ENCODE measurements at regions not wholly inside any gene's neighbourhood (a gene's known extent, or its start where the extent isn't known, plus 50 kb on each side); places are given as distances from the start of the nearest gene placed in this dataset.

- DNase-seq (ENCODE audit: low read depth, low spot score) (no peak), FAIRE-seq (no peak), ATAC-seq (no peak)
- SMC1A ChIA-PET (ENCODE audit: uncharacterized antibody, unreplicated experiment), result no interaction called here
- Histone ChIP-seq H2AFZ (ENCODE audit: control insufficient read depth, low read depth, low read length) (no peak overlapping the region), H3K4me3 (no peak overlapping the region), H3K36me3 (ENCODE audit: control insufficient read depth in 2 of 2, insufficient read depth in 2 of 2, low read length in 1 of 2) (no peaks in the 10 kb centered on the region), H3K9ac (ENCODE audit: control insufficient read depth, insufficient read depth, low read length) (no peak overlapping the region), H4K20me1 (ENCODE audit: control insufficient read depth, insufficient read depth) (no peaks in the 10 kb centered on the region), H3K79me2 (ENCODE audit: control insufficient read depth, insufficient read depth, low read length) (no peaks in the 10 kb centered on the region), H3K4me1 (ENCODE audit: control insufficient read depth, insufficient read depth, low read length) (no peaks in the 10 kb centered on the region), H3K27ac (ENCODE audit: control insufficient read depth, insufficient read depth) (no peak overlapping the region), H3K4me2 (ENCODE audit: control insufficient read depth, insufficient read depth) (no peak overlapping the region), H3K27me3 (replicated peaks in 1 of 2; ENCODE audit: control insufficient read depth in 2 of 2, insufficient read depth in 2 of 2, low read length in 1 of 2) (no peaks in the 10 kb centered on the region), H3K9me3 (replicated peaks; ENCODE audit: control insufficient read depth, insufficient read depth, low read length) (no peaks in the 10 kb centered on the region)
- in situ Hi-C loops (cut with MboI), result no loop called here
- RAD21 ChIA-PET (ENCODE audit: unreplicated experiment), result no interaction called here
- CTCF ChIA-PET, result no interaction called here
- POLR2A ChIA-PET, result no interaction called here
- BruUV-seq (replicated peaks), result no TSS peak
- intact Hi-C loops (cut with micrococcal nuclease; ENCODE audit: unreplicated experiment), result no loop called here
- no peak for TF ChIP-seq NFXL1 (IDR thresholded peaks at IDR 0.05; ENCODE audit: borderline replicate concordance)
- TF ChIP-seq, protein P1, sequence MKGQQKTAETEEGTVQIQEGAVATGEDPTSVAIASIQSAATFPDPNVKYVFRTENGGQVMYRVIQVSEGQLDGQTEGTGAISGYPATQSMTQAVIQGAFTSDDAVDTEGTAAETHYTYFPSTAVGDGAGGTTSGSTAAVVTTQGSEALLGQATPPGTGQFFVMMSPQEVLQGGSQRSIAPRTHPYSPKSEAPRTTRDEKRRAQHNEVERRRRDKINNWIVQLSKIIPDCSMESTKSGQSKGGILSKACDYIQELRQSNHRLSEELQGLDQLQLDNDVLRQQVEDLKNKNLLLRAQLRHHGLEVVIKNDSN (IDR thresholded peaks at IDR 0.05; ENCODE audit: borderline replicate concordance, extremely low read length, insufficient read depth, low read depth, low read length), result no peak
- TF ChIP-seq STAT1 (conservative IDR thresholded peaks at IDR 0.05), result no peak
- TF ChIP-seq SREBF1 (IDR thresholded peaks at IDR 0.05; ENCODE audit: low read length), result no peak
- TF ChIP-seq NR2C2 (IDR thresholded peaks at IDR 0.05; ENCODE audit: borderline replicate concordance, control insufficient read depth, insufficient read length, low read depth), result no peak
- TF ChIP-seq ZZZ3 (IDR thresholded peaks at IDR 0.05; ENCODE audit: control insufficient read depth, insufficient read length, low read depth), result no peak
- TF ChIP-seq ZNF274 (IDR thresholded peaks at IDR 0.05; ENCODE audit: insufficient read depth, insufficient read length), result no peak
- TF ChIP-seq YBX1 (IDR thresholded peaks at IDR 0.05), result no peak
- no peak for TF ChIP-seq GABPA (IDR thresholded peaks at IDR 0.05; ENCODE audit: low read depth)
- TF ChIP-seq CEBPZ (IDR thresholded peaks at IDR 0.05; ENCODE audit: low read depth, low read length), result no peak
- WGBS (ENCODE audit: insufficient coverage, insufficient replicate concordance, low lambda C conversion rate, missing lambda C conversion rate), result 4% methylated on average over 2 of the region's 2 CpGs
These were observed 1910.0 kb upstream of the AGA start for GRCh38 chr4:179352221-179352620.

Data from GM12878 (cell line).